H1 (cell line): ENCODE measurements at regions not wholly inside any gene's neighbourhood (a gene's known extent, or its start where the extent isn't known, plus 50 kb on each side); places are given as distances from the start of the nearest gene placed in this dataset.

Experiments
- CTCF ChIA-PET: fragments of 300-600 bp; sonication (Branson Sonifier 250); formaldehyde crosslinking; loops from one replicate; lab custom pipeline; 2021; ENCODE audit not compliant: partially characterized antibody; lab: Charles Lee
- POLR2A ChIA-PET: fragments of 300-600 bp; sonication (Branson Sonifier 250); formaldehyde crosslinking; loops from one replicate; lab custom pipeline; 2021; ENCODE audit warnings: inconsistent platforms; ENCODE audit not compliant: partially characterized antibody; lab: Charles Lee
- DNase-seq, 2 experiments: peaks; one replicate each; pipeline versions ENCODE4 v3.0.0 to v3.0.0-alpha.2; 2010 to 2022; ENCODE audit warnings: low spot score in 2 of 2, low read depth in 1 of 2, mixed read lengths in 1 of 2
- FAIRE-seq: peaks from 2 replicates; lab custom pipeline; 2011; peaks lifted over from hg19 to GRCh38; lab: Jason Lieb, UNC
- H2AFZ ChIP-seq: 2 replicates; pipeline ENCODE4 v1.8.1; 2012; ENCODE audit warnings: low read length, inconsistent platforms
- H2AK5ac ChIP-seq: 2 replicates; pipeline ENCODE4 v1.6.1; 2013; ENCODE audit warnings: low read depth, low read length
- H2BK120ac ChIP-seq: replicated peaks from 2 replicates; pipeline ENCODE3; 2013; ENCODE audit warnings: low read depth, low read length, inconsistent platforms
- H2BK12ac ChIP-seq: 2 replicates; pipeline ENCODE4 v1.6.1; 2013; ENCODE audit warnings: low read depth, low read length
- H2BK15ac ChIP-seq: 2 replicates; pipeline ENCODE4 v1.6.1; 2013; ENCODE audit warnings: low read length
- H2BK20ac ChIP-seq: 2 replicates; pipeline ENCODE4 v1.6.1; 2013; ENCODE audit warnings: low read length
- H2BK5ac ChIP-seq: 2 replicates; pipeline ENCODE4 v1.6.1; 2013; ENCODE audit warnings: low read depth, low read length
- H3K14ac ChIP-seq: 2 replicates; pipeline ENCODE4 v1.6.1; 2013; ENCODE audit warnings: inconsistent platforms; ENCODE audit not compliant: insufficient read length
- H3K18ac ChIP-seq: 2 replicates; pipeline ENCODE4 v1.6.1; 2013; ENCODE audit warnings: low read length; ENCODE audit errors: extremely low read depth
- H3K23ac ChIP-seq: 2 replicates; pipeline ENCODE4 v1.6.1; 2013; ENCODE audit warnings: inconsistent platforms; ENCODE audit not compliant: insufficient read length
- H3K23me2 ChIP-seq: 2 replicates; pipeline ENCODE4 v1.6.1; 2013; ENCODE audit warnings: low read depth, low read length
- H3K27ac ChIP-seq: 2 replicates; pipeline ENCODE4 v1.6.1; 2011; ENCODE audit warnings: low read depth, low read length, inconsistent platforms
- H3K27me3 ChIP-seq, 4 experiments: replicated peaks in 1 of 4; 1 replicate in 1 of 4; 2 replicates in 3 of 4; pipeline versions ENCODE4 v1.6.1 to v1.8.1; 2011 to 2013; ENCODE audit warnings: low read length in 3 of 4, mild to moderate bottlenecking in 3 of 4, inconsistent platforms in 2 of 4, mixed read lengths in 2 of 4, moderate library complexity in 1 of 4; ENCODE audit not compliant: control insufficient read depth in 3 of 4, insufficient read depth in 3 of 4; ENCODE audit errors: extremely low read depth in 1 of 4
- H3K36me3 ChIP-seq, 4 experiments: 2 replicates each; pipeline versions ENCODE4 v1.6.1 to v1.8.1; 2011 to 2013; ENCODE audit warnings: mild to moderate bottlenecking in 4 of 4, low read length in 3 of 4, moderate library complexity in 2 of 4, control low read depth in 1 of 4, inconsistent platforms in 1 of 4; ENCODE audit not compliant: insufficient read depth in 4 of 4, control insufficient read depth in 2 of 4
- H3K4ac ChIP-seq: replicated peaks from 2 replicates; pipeline ENCODE3; 2013; ENCODE audit warnings: low read length, low read depth, mixed read lengths, inconsistent platforms; ENCODE audit not compliant: insufficient read length
- H3K4me1 ChIP-seq, 4 experiments: replicated peaks in 1 of 4; 1 replicate in 1 of 4; 2 replicates in 3 of 4; pipeline versions ENCODE4 v1.6.1 to v1.8.1; 2011 to 2013; ENCODE audit warnings: low read length in 3 of 4, inconsistent platforms in 2 of 4, mixed read lengths in 1 of 4; ENCODE audit not compliant: insufficient read depth in 4 of 4, control insufficient read depth in 3 of 4
- H3K4me2 ChIP-seq, 2 experiments: 2 replicates each; pipeline versions ENCODE4 v1.6.1 to v1.8.1; 2011 to 2013; ENCODE audit warnings: low read depth in 2 of 2, low read length in 2 of 2, control low read depth in 1 of 2, inconsistent platforms in 1 of 2, mild to moderate bottlenecking in 1 of 2; ENCODE audit not compliant: insufficient read depth in 1 of 2
- H3K4me3 ChIP-seq, 4 experiments: fragments of 200-600, 300-600 bp in 1 of 4; sonication (generic), shearing (Covaris generic), sonication (Bioruptor Twin) in 1 of 4; 2 replicates each; pipeline versions ENCODE4 v1.5.1 to v1.8.1; 2011 to 2016; ENCODE audit warnings: low read length in 4 of 4, low read depth in 3 of 4, control low read depth in 2 of 4, inconsistent platforms in 2 of 4, mild to moderate bottlenecking in 2 of 4, mixed read lengths in 1 of 4, moderate library complexity in 1 of 4; ENCODE audit not compliant: insufficient read depth in 2 of 4; ENCODE audit errors: extremely low read depth in 1 of 4
- H3K56ac ChIP-seq: replicated peaks from 2 replicates; pipeline ENCODE3; 2013; ENCODE audit warnings: low read depth, mild to moderate bottlenecking, mixed read lengths, low read length, inconsistent platforms; ENCODE audit not compliant: insufficient read length
- H3K79me1 ChIP-seq: 2 replicates; pipeline ENCODE4 v1.6.1; 2013; ENCODE audit warnings: low read depth, low read length, control low read depth
- H3K79me2 ChIP-seq, 2 experiments: 2 replicates each; pipeline versions ENCODE4 v1.6.1 to v1.8.1; 2012 to 2013; ENCODE audit warnings: low read length in 2 of 2, mild to moderate bottlenecking in 2 of 2, inconsistent platforms in 1 of 2; ENCODE audit not compliant: insufficient read depth in 2 of 2, control insufficient read depth in 1 of 2
- H3K9ac ChIP-seq, 4 experiments: replicated peaks in 1 of 4; 1 replicate in 1 of 4; 2 replicates in 3 of 4; pipeline versions ENCODE4 v1.6.1 to v1.8.1; 2011 to 2013; ENCODE audit warnings: low read depth in 3 of 4, low read length in 3 of 4, control low read depth in 2 of 4, mild to moderate bottlenecking in 2 of 4, moderate library complexity in 2 of 4, inconsistent platforms in 1 of 4; ENCODE audit errors: extremely low read depth in 1 of 4
- H3K9me3 ChIP-seq, 2 experiments: 2 replicates each; pipeline versions ENCODE4 v1.6.1 to v1.8.1; 2012 to 2013; ENCODE audit warnings: mild to moderate bottlenecking in 2 of 2, moderate library complexity in 2 of 2, control low read depth in 1 of 2, inconsistent platforms in 1 of 2, low read depth in 1 of 2, low read length in 1 of 2, mixed read lengths in 1 of 2; ENCODE audit not compliant: insufficient read depth in 2 of 2
- H4K20me1 ChIP-seq, 2 experiments: replicated peaks in 1 of 2; 2 replicates each; pipeline versions ENCODE3 to v1.8.1; 2011 to 2013; ENCODE audit warnings: inconsistent platforms in 2 of 2, low read length in 2 of 2, mild to moderate bottlenecking in 1 of 2; ENCODE audit not compliant: insufficient read depth in 2 of 2, control insufficient read depth in 1 of 2
- H4K5ac ChIP-seq: 2 replicates; pipeline ENCODE4 v1.6.1; 2013; ENCODE audit warnings: low read length, low read depth, mixed read lengths, inconsistent platforms; ENCODE audit not compliant: insufficient read length
- H4K8ac ChIP-seq: 2 replicates; pipeline ENCODE4 v1.8.0; 2013; ENCODE audit warnings: mild to moderate bottlenecking, moderate library complexity, low read length, inconsistent platforms; ENCODE audit not compliant: insufficient read depth; ENCODE audit errors: extremely low read depth
- H4K91ac ChIP-seq: replicated peaks from 2 replicates; pipeline ENCODE3; 2013; ENCODE audit warnings: low read length, mixed read lengths, inconsistent platforms; ENCODE audit not compliant: insufficient read length
- BACH1 ChIP-seq: IDR thresholded peaks from 2 replicates; pipeline ENCODE4 v1.6.1; 2012; ENCODE audit warnings: low read length, improper control_type of control experiment
- CHD1 ChIP-seq: IDR thresholded peaks from 2 replicates; pipeline ENCODE4 v1.6.1; 2012; ENCODE audit warnings: low read depth, low read length, improper control_type of control experiment
- CREB1 ChIP-seq: IDR thresholded peaks from 2 replicates; pipeline ENCODE4 v1.6.1; 2012; ENCODE audit warnings: inconsistent platforms
- EGR1 ChIP-seq: IDR thresholded peaks from 2 replicates; pipeline ENCODE4 v1.6.1; 2011; ENCODE audit warnings: low read depth, low read length, borderline replicate concordance
- EZH2 ChIP-seq: fragments of 200-600 bp; sonication (generic); IDR thresholded peaks from 2 replicates; pipeline ENCODE4 v1.7.1; 2012; ENCODE audit warnings: low read depth, mild to moderate bottlenecking, moderate library complexity, low read length, inconsistent platforms; ENCODE audit not compliant: severe bottlenecking
- HDAC2 ChIP-seq, 2 experiments: fragments of 300-600 bp in 1 of 2; sonication (generic) in 1 of 2; IDR thresholded peaks; 2 replicates each; pipeline ENCODE4 v1.6.1; 2011 to 2012; ENCODE audit warnings: low read depth in 2 of 2, low read length in 2 of 2, mild to moderate bottlenecking in 2 of 2, moderate library complexity in 2 of 2, borderline replicate concordance in 1 of 2, inconsistent platforms in 1 of 2
- HDAC6 ChIP-seq: IDR thresholded peaks from one replicate; pipeline ENCODE4 v1.7.1; 2012; ENCODE audit warnings: low read depth, mild to moderate bottlenecking, inconsistent platforms, low read length, moderate library complexity
- NANOG ChIP-seq: IDR thresholded peaks from 2 replicates; pipeline ENCODE4 v1.6.1; 2011; ENCODE audit warnings: low read length, low read depth, mild to moderate bottlenecking, inconsistent platforms; ENCODE audit not compliant: insufficient read depth, poor library complexity, severe bottlenecking
- PHF8 ChIP-seq: fragments of 200-600 bp; sonication (generic); conservative IDR thresholded peaks from 2 replicates; pipeline ENCODE4 v1.7.1; 2012; ENCODE audit warnings: low read depth, mild to moderate bottlenecking, inconsistent platforms, low read length, moderate library complexity
- RFX5 ChIP-seq: IDR thresholded peaks from 2 replicates; pipeline ENCODE4 v1.6.1; 2011; ENCODE audit warnings: low read depth, low read length, improper control_type of control experiment, borderline replicate concordance
- TAF7 ChIP-seq: optimal IDR thresholded peaks from 2 replicates; pipeline ENCODE3; 2011; ENCODE audit warnings: low read depth, mild to moderate bottlenecking, inconsistent platforms, low read length, moderate library complexity, borderline replicate concordance
- YY1 ChIP-seq: IDR thresholded peaks from 2 replicates; pipeline ENCODE4 v1.6.1; 2011; ENCODE audit warnings: low read depth, mild to moderate bottlenecking, low read length
- ZNF274 ChIP-seq: IDR thresholded peaks from 2 replicates; pipeline ENCODE4 v1.7.0; 2012; ENCODE audit warnings: low read length, borderline replicate concordance; ENCODE audit errors: extremely low read depth
- WGBS, 2 experiments: shearing (Covaris generic) in 1 of 2; methylation state at CpG; one replicate each; pipeline versions ENCODE4 v1.1.6 to v1.1.7; 2013 to 2015; ENCODE audit warnings: low lambda C conversion rate in 2 of 2, mixed read lengths in 2 of 2, inconsistent platforms in 1 of 2, low coverage in 1 of 2, missing lambda C conversion rate in 1 of 2; ENCODE audit not compliant: insufficient replicate concordance in 2 of 2, insufficient coverage in 1 of 2, insufficient read length in 1 of 2; ENCODE audit errors: extremely low coverage in 1 of 2, missing lambda C conversion rate in 1 of 2; 5-methylcytosine and 5-hydroxymethylcytosine counted together
- TF ChIP-seq, protein P1 (sequence below): IDR thresholded peaks from 2 replicates; pipeline ENCODE4 v1.6.1; 2012; ENCODE audit warnings: low read length, inconsistent platforms

DNA sequence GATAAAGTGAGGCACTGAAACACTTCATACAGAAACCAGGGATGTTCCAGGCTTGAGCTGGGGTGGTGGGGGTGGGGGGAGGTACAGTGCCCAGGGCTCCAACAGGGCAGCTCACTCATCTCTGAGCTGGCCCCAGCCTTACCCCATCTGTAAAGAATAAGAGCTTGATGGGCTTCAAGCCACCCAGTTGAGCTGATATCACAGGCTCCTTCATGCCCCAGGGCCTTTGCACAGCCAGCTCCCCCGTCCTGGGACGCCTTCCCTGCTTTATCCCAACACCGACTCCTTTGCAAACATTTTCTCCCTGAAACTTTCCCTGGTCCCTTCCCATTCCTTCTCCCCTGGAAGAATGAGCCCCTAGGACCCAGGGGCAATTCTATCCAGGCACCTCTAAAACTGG, 261.7 kb downstream of the PARN start:
- Histone ChIP-seq H3K4me3 (no peak overlapping the region), H3K4me2 (no peak overlapping the region), H2BK20ac (no peak overlapping the region), H3K79me2 (no peaks in the 10 kb centered on the region), H3K56ac (no peak overlapping the region), H3K79me1 (no peaks in the 10 kb centered on the region), H2BK120ac (no peak overlapping the region), H2BK15ac (no peak overlapping the region), H3K27ac (no peak overlapping the region), H3K23ac (no peak overlapping the region), H2BK12ac (no peak overlapping the region), H2BK5ac (no peak overlapping the region), H4K8ac (no peak overlapping the region), H2AK5ac (no peak overlapping the region), H3K23me2 (no peaks in the 10 kb centered on the region), H3K14ac (no peak overlapping the region), H4K5ac (no peak overlapping the region), H3K18ac (no peak overlapping the region), H4K20me1 (no peaks in the 10 kb centered on the region), H3K9me3 (no peaks in the 10 kb centered on the region), H4K91ac (no peak overlapping the region), H3K4me1 (peaks cover 0 to 7% (median 2%) of the 10 kb centered on the region in 4 experiments; a peak in 3 of 7 replicates), H3K9ac (no peak overlapping the region), H3K27me3 (no peaks in the 10 kb centered on the region), H3K4ac (no peak overlapping the region), H2AFZ (no peak overlapping the region), H3K36me3 (no peaks in the 10 kb centered on the region)
- WGBS, 2 experiments = 89% methylated on average over 3 of the region's 3 CpGs; no CpG with 5 or more reads in 1 of the 2 experiments
- FAIRE-seq = no peak
- POLR2A ChIA-PET = no interaction called here
- no peak for DNase-seq
- CTCF ChIA-PET = no interaction called here
- TF ChIP-seq RFX5 = no peak
- no peak for TF ChIP-seq TAF7
- no peak for TF ChIP-seq EGR1
- no peak for TF ChIP-seq YY1
- TF ChIP-seq CREB1 = no peak
- no peak for TF ChIP-seq NANOG
- TF ChIP-seq EZH2 = no peak
- TF ChIP-seq PHF8 = no peak
- no peak for TF ChIP-seq CHD1
- TF ChIP-seq ZNF274 = no peak
- TF ChIP-seq, protein P1, sequence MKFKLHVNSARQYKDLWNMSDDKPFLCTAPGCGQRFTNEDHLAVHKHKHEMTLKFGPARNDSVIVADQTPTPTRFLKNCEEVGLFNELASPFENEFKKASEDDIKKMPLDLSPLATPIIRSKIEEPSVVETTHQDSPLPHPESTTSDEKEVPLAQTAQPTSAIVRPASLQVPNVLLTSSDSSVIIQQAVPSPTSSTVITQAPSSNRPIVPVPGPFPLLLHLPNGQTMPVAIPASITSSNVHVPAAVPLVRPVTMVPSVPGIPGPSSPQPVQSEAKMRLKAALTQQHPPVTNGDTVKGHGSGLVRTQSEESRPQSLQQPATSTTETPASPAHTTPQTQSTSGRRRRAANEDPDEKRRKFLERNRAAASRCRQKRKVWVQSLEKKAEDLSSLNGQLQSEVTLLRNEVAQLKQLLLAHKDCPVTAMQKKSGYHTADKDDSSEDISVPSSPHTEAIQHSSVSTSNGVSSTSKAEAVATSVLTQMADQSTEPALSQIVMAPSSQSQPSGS = no peak
- no peak for TF ChIP-seq HDAC2 (IDR thresholded peaks at IDR 0.05; ENCODE audit: borderline replicate concordance in 1 of 2, low read depth in 2 of 2, low read length in 2 of 2)
- TF ChIP-seq BACH1 = no peak
- TF ChIP-seq HDAC6 = no peak
